ENCODE measurements at regions not wholly inside any gene's neighbourhood (a gene's known extent, or its start where the extent isn't known, plus 50 kb on each side); places are given as distances from the start of the nearest gene placed in this dataset.

GRCh38 chr6:120405947-120406346 lies 928.3 kb downstream of the TBC1D32 start (continued):
- TF ChIP-seq ZNF462 (CRISPR knock-in tag; IDR thresholded peaks at IDR 0.05) (no peak), ZNF331 (CRISPR knock-in tag; IDR thresholded peaks at IDR 0.05; ENCODE audit: low read depth) (no peak), ZNF114 (CRISPR knock-in tag; IDR thresholded peaks at IDR 0.05) (no peak), STAT1 (IDR thresholded peaks at IDR 0.05; ENCODE audit: unreplicated experiment) (no peak)

- Mint-ChIP-seq H3K4me1 (no peaks in the 10 kb centered on the region), H3K4me3 (no peak overlapping the region), H3K9me3 (no peaks in the 10 kb centered on the region), H3K27me3 (ENCODE audit: insufficient read depth, low read depth, poor library complexity) (no peaks in the 10 kb centered on the region), H3K27ac (no peak overlapping the region), H3K36me3 (ENCODE audit: low read depth) (no peaks in the 10 kb centered on the region)
- Histone ChIP-seq H4K20me1 (replicated peaks; ENCODE audit: insufficient read depth) (no peaks in the 10 kb centered on the region), H3K27me3 (ENCODE audit: insufficient read depth) (no peaks in the 10 kb centered on the region), H3F3A (replicated peaks; ENCODE audit: low read depth) (no peaks in the 10 kb centered on the region), H3K9me2 (ENCODE audit: insufficient read depth) (no peaks in the 10 kb centered on the region), H3K36me3 (ENCODE audit: insufficient read depth) (no peaks in the 10 kb centered on the region), H3K4me1 (ENCODE audit: insufficient read depth) (no peaks in the 10 kb centered on the region), H3K27ac (ENCODE audit: low read depth) (no peak overlapping the region), H3K4me2 (no peak overlapping the region), H3K4me3 (no peak overlapping the region), H3K79me2 (replicated peaks; ENCODE audit: insufficient read depth) (no peaks in the 10 kb centered on the region), H2AFZ (no peak overlapping the region)
- DNase-seq (ENCODE audit: low spot score) (no peak), ATAC-seq (no peak)
- TF ChIP-seq ZNF462 (CRISPR knock-in tag; IDR thresholded peaks at IDR 0.05) (no peak), ZNF331 (CRISPR knock-in tag; IDR thresholded peaks at IDR 0.05; ENCODE audit: low read depth) (no peak), JUNB (IDR thresholded peaks at IDR 0.05; ENCODE audit: unreplicated experiment) (no peak), REST (IDR thresholded peaks at IDR 0.05; ENCODE audit: unreplicated experiment) (no peak), ZNF114 (CRISPR knock-in tag; IDR thresholded peaks at IDR 0.05) (no peak)
Measured at GRCh38 chr6:120395784-120396183, 938.5 kb downstream of the TBC1D32 start.
